Caco-2 (cell line): ENCODE measurements at regions not wholly inside any gene's neighbourhood (a gene's known extent, or its start where the extent isn't known, plus 50 kb on each side); places are given as distances from the start of the nearest gene placed in this dataset.
A peak's percentile ranks its signal among the peaks of the same experiment; 100 is the strongest.

ENCODE experiments used
- BruUV-seq: library from RNA; stranded (reverse); fragments of 400-500 nt; replicated peaks from 2 replicates; lab custom pipeline; 2021; lab: Mats Ljungman, UMichigan
- CTCF ChIA-PET: fragments of 300-600 bp; sonication (Branson Sonifier 250); formaldehyde crosslinking; loops from one replicate; lab custom pipeline; 2022; ENCODE audit warnings: antibody characterized with exemption; lab: Charles Lee
- POLR2A ChIA-PET: fragments of 300-600 bp; sonication (Branson Sonifier 250); formaldehyde crosslinking; loops from one replicate; lab custom pipeline; 2022; ENCODE audit warnings: antibody characterized with exemption; lab: Charles Lee
- DNase-seq, 2 experiments: peaks; one replicate each; pipeline versions ENCODE4 v3.0.0 to v3.0.0-alpha.2; 2020 to 2022
- H3K27me3 ChIP-seq: replicated peaks from 2 replicates; pipeline ENCODE4 v1.6.0; 2011; ENCODE audit warnings: low read length; ENCODE audit not compliant: control insufficient read depth, insufficient read depth
- H3K36me3 ChIP-seq: 2 replicates; pipeline ENCODE4 v1.5.1; 2011; ENCODE audit warnings: low read length; ENCODE audit not compliant: control insufficient read depth, insufficient read depth
- H3K4me1 ChIP-seq: fragments of 250-450 bp; sonication (Bioruptor Pico); 2 replicates; pipeline ENCODE4 v1.5.1; 2020; ENCODE audit warnings: mild to moderate bottlenecking
- H3K4me3 ChIP-seq: 2 replicates; pipeline ENCODE4 v1.5.1; 2011; ENCODE audit warnings: low read depth, mild to moderate bottlenecking, control low read depth, low read length
- H3K9me3 ChIP-seq: fragments of 250-450 bp; sonication (Bioruptor Pico); 2 replicates; pipeline ENCODE4 v1.5.1; 2020; ENCODE audit warnings: mild to moderate bottlenecking, moderate library complexity
- H3K27ac Mint-ChIP-seq: one replicate; pipeline ENCODE4 v1.8.0; 2022; ENCODE audit warnings: mixed read lengths; ENCODE audit not compliant: unreplicated experiment
- H3K27me3 Mint-ChIP-seq: one replicate; pipeline ENCODE4 v1.8.0; 2022; ENCODE audit warnings: mixed read lengths; ENCODE audit not compliant: insufficient read depth, unreplicated experiment
- H3K36me3 Mint-ChIP-seq: one replicate; pipeline ENCODE4 v1.8.0; 2022; ENCODE audit warnings: mild to moderate bottlenecking, mixed read lengths; ENCODE audit not compliant: insufficient read depth, unreplicated experiment
- H3K4me1 Mint-ChIP-seq: one replicate; pipeline ENCODE4 v1.8.0; 2022; ENCODE audit warnings: low read depth, mixed read lengths; ENCODE audit not compliant: unreplicated experiment
- H3K4me3 Mint-ChIP-seq: one replicate; pipeline ENCODE4 v1.8.0; 2022; ENCODE audit warnings: mild to moderate bottlenecking, moderate library complexity, mixed read lengths; ENCODE audit not compliant: unreplicated experiment
- H3K9me3 Mint-ChIP-seq: one replicate; pipeline ENCODE4 v1.8.0; 2022; ENCODE audit warnings: mixed read lengths; ENCODE audit not compliant: unreplicated experiment
- CTCF ChIP-seq, 2 experiments: fragments of 200-600 bp in 1 of 2; IDR thresholded peaks; 1 replicate in 1 of 2; 2 replicates in 1 of 2; pipeline versions ENCODE4 v1.5.1 to v1.8.0; 2011 to 2022; ENCODE audit warnings: antibody characterized with exemption in 1 of 2, control low read depth in 1 of 2, inconsistent platforms in 1 of 2, low read depth in 1 of 2, low read length in 1 of 2, mild to moderate bottlenecking in 1 of 2, moderate library complexity in 1 of 2; ENCODE audit not compliant: insufficient read depth in 1 of 2, severe bottlenecking in 1 of 2, unreplicated experiment in 1 of 2
- intact Hi-C: fragments of 100-400 bp; cut with micrococcal nuclease; formaldehyde crosslinking; loops from one replicate; pipeline ENCODE4 v1.10.0; 2022; ENCODE audit not compliant: unreplicated experiment

GRCh38 chr9:682633-683508 is 158.6 kb upstream of the DMRT1 start:
- peak overlapping the region; percentile 70 for H3K4me3 Mint-ChIP-seq
- peaks cover 6% of the 10 kb centered on the region for H3K4me1 Mint-ChIP-seq
- peak; percentile 92 to 95 for DNase-seq
- Histone ChIP-seq H3K9me3 (no peaks in the 10 kb centered on the region), H3K27me3 (no peaks in the 10 kb centered on the region), H3K36me3 (no peaks in the 10 kb centered on the region), H3K4me3 (peak overlapping the region; percentile 22), H3K4me1 (peaks cover 44% of the 10 kb centered on the region)
- no peaks in the 10 kb centered on the region for H3K27me3 Mint-ChIP-seq
- H3K9me3 Mint-ChIP-seq = no peaks in the 10 kb centered on the region
- CTCF ChIA-PET = no interaction called here
- BruUV-seq = no TSS peak
- POLR2A ChIA-PET = interaction anchor here (0.6 kb wide), 1 partner anchor 68 kb away, joined by 11 read pairs; no protein-coding TSS in a partner anchor
- TF ChIP-seq CTCF (IDR thresholded peaks at IDR 0.05; ENCODE audit: insufficient read depth in 1 of 2, low read depth in 1 of 2, low read length in 1 of 2, severe bottlenecking in 1 of 2, unreplicated experiment in 1 of 2) = no peak
- intact Hi-C loops = loop anchor here (1.0 to 5.0 kb wide), 6 partner anchors 10 to 346 kb away; no protein-coding TSS in a partner anchor
- H3K27ac Mint-ChIP-seq = peak overlapping the region; percentile 66
- H3K36me3 Mint-ChIP-seq = peaks cover 18% of the 10 kb centered on the region

- Mint-ChIP-seq H3K4me1 (peaks cover 5% of the 10 kb centered on the region), H3K36me3 (peaks cover 17% of the 10 kb centered on the region), H3K27ac (peak overlapping the region; percentile 66), H3K4me3 (peak overlapping the region; percentile 70), H3K9me3 (no peaks in the 10 kb centered on the region), H3K27me3 (no peaks in the 10 kb centered on the region)
- Histone ChIP-seq H3K4me3 (peak overlapping the region; percentile 22), H3K9me3 (no peaks in the 10 kb centered on the region), H3K4me1 (peaks cover 40% of the 10 kb centered on the region), H3K27me3 (no peaks in the 10 kb centered on the region), H3K36me3 (no peaks in the 10 kb centered on the region)
- no peak for TF ChIP-seq CTCF (IDR thresholded peaks at IDR 0.05; ENCODE audit: insufficient read depth in 1 of 2, low read depth in 1 of 2, low read length in 1 of 2, severe bottlenecking in 1 of 2, unreplicated experiment in 1 of 2)
- intact Hi-C loops = loop anchor here (1.0 to 5.0 kb wide), 4 partner anchors 19 to 346 kb away; no protein-coding TSS in a partner anchor
- no peak for DNase-seq
- TSS peak; percentile 52 for BruUV-seq
- ChIA-PET CTCF (no interaction called here), POLR2A (no interaction called here)
Observed at GRCh38 chr9:683509-684021, 157.9 kb upstream of the DMRT1 start.

GRCh38 chr9:684054-684890 is 157.2 kb upstream of the DMRT1 start:
- H3K9me3 Mint-ChIP-seq = no peaks in the 10 kb centered on the region
- DNase-seq = no peak
- TF ChIP-seq CTCF (IDR thresholded peaks at IDR 0.05; ENCODE audit: insufficient read depth in 1 of 2, low read depth in 1 of 2, low read length in 1 of 2, severe bottlenecking in 1 of 2, unreplicated experiment in 1 of 2) = no peak
- peaks cover 35% of the 10 kb centered on the region for H3K4me1 ChIP-seq
- peak overlapping the region; percentile 34 for H3K4me3 Mint-ChIP-seq
- intact Hi-C loops = loop anchor here (5.0 kb wide), 2 partner anchors 57 to 347 kb away; no protein-coding TSS in a partner anchor
- CTCF ChIA-PET = no interaction called here
- BruUV-seq = no TSS peak
- POLR2A ChIA-PET = no interaction called here
- H3K4me1 Mint-ChIP-seq = no peaks in the 10 kb centered on the region
- H3K9me3 ChIP-seq = no peaks in the 10 kb centered on the region
- no peak overlapping the region for H3K27ac Mint-ChIP-seq
- H3K4me3 ChIP-seq = peak overlapping the region; percentile 22
- no peaks in the 10 kb centered on the region for H3K36me3 ChIP-seq
- peaks cover 11% of the 10 kb centered on the region for H3K36me3 Mint-ChIP-seq
- no peaks in the 10 kb centered on the region for H3K27me3 ChIP-seq
- H3K27me3 Mint-ChIP-seq = no peaks in the 10 kb centered on the region
